ENCODE measurements at regions not wholly inside any gene's neighbourhood (a gene's known extent, or its start where the extent isn't known, plus 50 kb on each side); places are given as distances from the start of the nearest gene placed in this dataset.

- no peak overlapping the region for H3K27ac Mint-ChIP-seq
- TF ChIP-seq, protein P1, sequence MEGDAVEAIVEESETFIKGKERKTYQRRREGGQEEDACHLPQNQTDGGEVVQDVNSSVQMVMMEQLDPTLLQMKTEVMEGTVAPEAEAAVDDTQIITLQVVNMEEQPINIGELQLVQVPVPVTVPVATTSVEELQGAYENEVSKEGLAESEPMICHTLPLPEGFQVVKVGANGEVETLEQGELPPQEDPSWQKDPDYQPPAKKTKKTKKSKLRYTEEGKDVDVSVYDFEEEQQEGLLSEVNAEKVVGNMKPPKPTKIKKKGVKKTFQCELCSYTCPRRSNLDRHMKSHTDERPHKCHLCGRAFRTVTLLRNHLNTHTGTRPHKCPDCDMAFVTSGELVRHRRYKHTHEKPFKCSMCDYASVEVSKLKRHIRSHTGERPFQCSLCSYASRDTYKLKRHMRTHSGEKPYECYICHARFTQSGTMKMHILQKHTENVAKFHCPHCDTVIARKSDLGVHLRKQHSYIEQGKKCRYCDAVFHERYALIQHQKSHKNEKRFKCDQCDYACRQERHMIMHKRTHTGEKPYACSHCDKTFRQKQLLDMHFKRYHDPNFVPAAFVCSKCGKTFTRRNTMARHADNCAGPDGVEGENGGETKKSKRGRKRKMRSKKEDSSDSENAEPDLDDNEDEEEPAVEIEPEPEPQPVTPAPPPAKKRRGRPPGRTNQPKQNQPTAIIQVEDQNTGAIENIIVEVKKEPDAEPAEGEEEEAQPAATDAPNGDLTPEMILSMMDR (IDR thresholded peaks at IDR 0.05; ENCODE audit: unreplicated experiment in 3 of 3): peak; percentile 47 to 60 (median 51)
- no peaks in the 10 kb centered on the region for H3K4me1 Mint-ChIP-seq
- no peaks in the 10 kb centered on the region for H3K36me3 Mint-ChIP-seq (ENCODE audit: low read depth)
- no peaks in the 10 kb centered on the region for H3K27me3 Mint-ChIP-seq (ENCODE audit: low read depth)
- no peak overlapping the region for H3K4me3 Mint-ChIP-seq
- no peaks in the 10 kb centered on the region for H3K9me3 Mint-ChIP-seq
Observed at GRCh38 chrX:138026211-138026610, 460.3 kb downstream of the ZIC3 start.

- H3K27ac Mint-ChIP-seq: no peak overlapping the region
- no peak overlapping the region for H3K4me3 Mint-ChIP-seq
- H3K36me3 Mint-ChIP-seq (ENCODE audit: low read depth): no peaks in the 10 kb centered on the region
- H3K27me3 Mint-ChIP-seq (ENCODE audit: low read depth): no peaks in the 10 kb centered on the region
- TF ChIP-seq, protein P1 (IDR thresholded peaks at IDR 0.05; ENCODE audit: unreplicated experiment in 3 of 3): no peak
- H3K4me1 Mint-ChIP-seq: no peaks in the 10 kb centered on the region
- peaks cover 2% of the 10 kb centered on the region for H3K9me3 Mint-ChIP-seq
Observed at GRCh38 chrX:138031715-138032114, 465.8 kb downstream of the ZIC3 start.

- H3K27me3 Mint-ChIP-seq (ENCODE audit: low read depth): no peaks in the 10 kb centered on the region
- H3K36me3 Mint-ChIP-seq (ENCODE audit: low read depth): no peaks in the 10 kb centered on the region
- H3K9me3 Mint-ChIP-seq: peaks cover 5% of the 10 kb centered on the region
- H3K27ac Mint-ChIP-seq: no peak overlapping the region
- TF ChIP-seq, protein P1 (IDR thresholded peaks at IDR 0.05; ENCODE audit: unreplicated experiment in 3 of 3): peak; percentile 13 to 32 (median 31)
- H3K4me3 Mint-ChIP-seq: no peak overlapping the region
- H3K4me1 Mint-ChIP-seq: no peaks in the 10 kb centered on the region
Observed at GRCh38 chrX:138034136-138034535, 468.2 kb downstream of the ZIC3 start.

DNA sequence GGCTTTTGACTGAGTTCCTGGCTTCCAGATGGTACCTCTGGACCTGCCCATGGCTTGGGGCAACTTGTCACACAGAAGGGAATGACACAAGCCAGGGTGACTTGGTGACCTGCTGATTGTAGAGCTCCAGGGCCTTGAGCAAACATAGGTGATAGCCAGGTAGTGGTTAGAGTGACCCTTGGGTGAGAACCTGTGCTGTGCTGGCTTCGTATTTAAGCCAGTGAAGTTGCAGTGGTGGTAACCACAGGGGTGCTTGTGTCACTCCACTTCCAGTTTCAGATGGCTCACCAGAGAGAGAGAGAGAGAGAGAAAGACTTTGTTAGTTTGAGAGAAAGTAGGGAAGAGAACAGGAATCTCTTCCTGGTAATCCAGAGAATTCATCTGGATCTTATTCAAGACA, 471.6 kb downstream of the ZIC3 start:
- TF ChIP-seq, protein P1 (IDR thresholded peaks at IDR 0.05; ENCODE audit: unreplicated experiment in 3 of 3): no peak
- H3K27me3 Mint-ChIP-seq (ENCODE audit: low read depth): no peaks in the 10 kb centered on the region
- H3K4me3 Mint-ChIP-seq: no peak overlapping the region
- no peaks in the 10 kb centered on the region for H3K4me1 Mint-ChIP-seq
- H3K9me3 Mint-ChIP-seq: peaks cover 22% of the 10 kb centered on the region
- H3K27ac Mint-ChIP-seq: no peak overlapping the region
- no peaks in the 10 kb centered on the region for H3K36me3 Mint-ChIP-seq (ENCODE audit: low read depth)

- H3K27me3 Mint-ChIP-seq (ENCODE audit: low read depth): no peaks in the 10 kb centered on the region
- TF ChIP-seq, protein P1 (IDR thresholded peaks at IDR 0.05; ENCODE audit: unreplicated experiment in 3 of 3): no peak
- H3K4me1 Mint-ChIP-seq: no peaks in the 10 kb centered on the region
- no peaks in the 10 kb centered on the region for H3K9me3 Mint-ChIP-seq
- no peak overlapping the region for H3K27ac Mint-ChIP-seq
- no peaks in the 10 kb centered on the region for H3K36me3 Mint-ChIP-seq (ENCODE audit: low read depth)
- no peak overlapping the region for H3K4me3 Mint-ChIP-seq
Observed at GRCh38 chrX:138057883-138058282, 492.0 kb downstream of the ZIC3 start.

GRCh38 chrX:138058931-138059330, 493.0 kb downstream of the ZIC3 start:
- Mint-ChIP-seq H3K4me1 (no peaks in the 10 kb centered on the region), H3K4me3 (no peak overlapping the region), H3K36me3 (ENCODE audit: low read depth) (no peaks in the 10 kb centered on the region), H3K27me3 (ENCODE audit: low read depth) (no peaks in the 10 kb centered on the region), H3K9me3 (no peaks in the 10 kb centered on the region), H3K27ac (no peak overlapping the region)
- TF ChIP-seq, protein P1 (IDR thresholded peaks at IDR 0.05; ENCODE audit: unreplicated experiment in 3 of 3): no peak

Data from nephron (organoid).